ENCODE measurements at regions not wholly inside any gene's neighbourhood (a gene's known extent, or its start where the extent isn't known, plus 50 kb on each side); places are given as distances from the start of the nearest gene placed in this dataset.

DNA sequence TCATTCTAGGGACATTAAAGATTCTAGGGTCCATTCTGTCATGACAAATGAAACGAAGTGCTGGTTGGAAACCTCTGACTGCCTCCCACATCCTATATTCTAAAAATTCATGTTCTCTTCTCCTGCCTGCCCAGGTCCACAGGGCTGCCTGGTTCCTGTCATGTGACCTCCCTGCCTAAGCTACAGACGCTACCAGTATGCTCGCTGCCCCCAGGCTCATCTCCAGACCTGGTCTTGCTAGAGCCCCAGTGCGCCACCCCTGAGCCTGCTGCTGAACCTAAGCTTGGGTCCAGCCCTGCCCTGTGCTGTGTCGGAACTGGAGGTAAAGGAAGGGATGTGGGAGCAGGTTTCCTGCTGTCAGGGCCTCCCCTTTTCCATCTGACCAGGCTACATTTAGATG is 231.6 kb upstream of the CDH5 start:
- CTCF ChIA-PET, result no interaction called here
- Mint-ChIP-seq H3K9me3 (no peaks in the 10 kb centered on the region), H3K36me3 (ENCODE audit: low read depth) (no peaks in the 10 kb centered on the region), H3K27ac (no peak overlapping the region), H3K4me3 (no peak overlapping the region), H3K4me1 (no peaks in the 10 kb centered on the region), H3K27me3 (peaks cover 3% of the 10 kb centered on the region)
- POLR2A ChIA-PET, result no interaction called here
- DNase-seq, result no peak

DNA sequence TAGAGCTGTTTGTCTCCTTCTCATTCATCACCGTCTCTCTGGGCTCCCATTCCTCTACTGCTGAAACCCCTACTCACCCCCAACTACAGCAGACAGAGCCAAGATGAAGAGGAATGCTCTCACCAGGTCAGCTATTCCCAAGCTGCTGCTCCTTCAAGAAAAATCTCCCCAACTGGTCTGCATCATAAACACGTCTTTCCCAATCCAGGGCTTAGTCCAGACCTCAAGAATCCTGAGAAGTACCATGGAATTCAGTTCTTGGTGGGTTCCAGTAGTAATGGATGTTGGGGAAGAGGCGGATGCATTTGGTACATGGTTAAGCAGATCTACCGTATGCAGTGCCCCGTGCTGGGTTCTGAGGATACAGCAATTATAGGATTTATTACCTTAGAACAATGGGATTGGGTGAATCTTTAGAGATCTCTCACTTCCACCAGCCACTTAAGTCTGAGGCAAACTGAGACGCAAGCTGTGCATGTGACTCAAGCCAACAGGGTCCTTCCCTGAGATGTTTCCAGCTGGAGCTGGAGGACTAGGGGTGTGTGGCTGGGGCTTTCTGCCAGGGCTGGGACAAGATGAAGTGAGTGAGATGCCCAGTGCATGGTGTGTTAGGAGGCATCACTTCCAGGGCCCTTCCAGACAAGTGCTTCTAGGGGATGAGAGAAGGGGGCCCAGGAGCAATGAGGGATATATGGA is 232.7 kb upstream of the CDH5 start:
- H3K4me3 Mint-ChIP-seq, result no peak overlapping the region
- H3K4me1 Mint-ChIP-seq, result no peaks in the 10 kb centered on the region
- no peaks in the 10 kb centered on the region for H3K36me3 Mint-ChIP-seq (ENCODE audit: low read depth)
- no peak for DNase-seq
- H3K27me3 Mint-ChIP-seq, result peaks cover 5% of the 10 kb centered on the region
- ChIA-PET POLR2A (no interaction called here), CTCF (no interaction called here)
- no peak overlapping the region for H3K27ac Mint-ChIP-seq
- no peaks in the 10 kb centered on the region for H3K9me3 Mint-ChIP-seq

DNA sequence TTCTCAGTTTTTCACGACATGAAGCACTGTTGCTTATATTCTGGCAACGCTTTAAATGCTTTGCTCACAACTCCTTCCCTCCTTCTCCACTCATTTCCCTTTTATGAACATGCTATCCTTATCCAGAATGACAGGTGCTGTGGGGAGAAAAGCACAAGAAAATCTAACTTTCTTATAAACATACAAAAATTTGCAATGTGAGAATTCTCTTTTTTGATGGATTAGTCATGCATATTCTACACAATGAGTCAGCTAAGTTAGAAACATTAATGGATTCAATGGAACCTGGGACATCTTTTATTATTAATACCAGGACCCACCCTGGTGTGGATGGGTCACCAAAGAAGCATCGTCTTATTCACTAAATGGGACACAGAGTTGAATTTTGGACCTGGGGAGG is 234.6 kb upstream of the CDH5 start:
- Mint-ChIP-seq H3K36me3 (ENCODE audit: low read depth) (no peaks in the 10 kb centered on the region), H3K9me3 (no peaks in the 10 kb centered on the region), H3K4me1 (no peaks in the 10 kb centered on the region), H3K4me3 (no peak overlapping the region), H3K27ac (no peak overlapping the region), H3K27me3 (peaks cover 22% of the 10 kb centered on the region)
- no peak for DNase-seq
- ChIA-PET POLR2A (no interaction called here), CTCF (no interaction called here)

DNA sequence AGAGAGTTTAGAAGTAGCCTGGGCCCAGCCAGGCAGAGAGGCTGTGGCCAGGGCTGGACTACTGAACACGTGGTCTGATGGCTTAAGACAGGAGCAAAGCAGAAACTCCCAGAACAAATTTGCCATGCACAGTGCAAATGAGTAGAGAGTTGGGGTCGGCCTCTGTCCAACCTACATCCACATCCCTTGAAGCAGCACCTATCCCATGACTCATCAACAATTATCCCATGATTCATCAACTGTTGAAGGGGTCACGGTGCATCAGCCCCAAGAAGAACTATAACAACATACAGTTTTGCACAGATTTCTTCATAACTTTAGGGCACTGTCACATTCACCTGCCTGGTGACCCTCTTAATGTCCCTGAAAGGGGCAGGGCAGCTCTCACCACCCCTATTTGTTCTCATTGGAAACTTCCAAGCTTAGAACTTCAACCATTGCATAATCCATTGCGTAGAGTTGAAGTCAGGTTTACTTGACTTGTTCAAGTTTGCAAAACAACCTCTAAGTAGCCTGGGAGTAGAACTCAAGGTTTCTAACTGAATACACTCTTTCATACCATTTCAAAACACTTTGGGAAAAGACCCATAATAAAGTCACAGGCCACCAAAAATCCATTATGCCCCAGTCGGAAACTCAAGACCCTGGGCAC is 235.2 kb upstream of the CDH5 start:
- Mint-ChIP-seq H3K4me1 (no peaks in the 10 kb centered on the region), H3K4me3 (no peak overlapping the region), H3K9me3 (no peaks in the 10 kb centered on the region), H3K36me3 (ENCODE audit: low read depth) (no peaks in the 10 kb centered on the region), H3K27ac (no peak overlapping the region), H3K27me3 (peaks cover 27% of the 10 kb centered on the region)
- no peak for DNase-seq
- ChIA-PET CTCF (no interaction called here), POLR2A (no interaction called here)

DNA sequence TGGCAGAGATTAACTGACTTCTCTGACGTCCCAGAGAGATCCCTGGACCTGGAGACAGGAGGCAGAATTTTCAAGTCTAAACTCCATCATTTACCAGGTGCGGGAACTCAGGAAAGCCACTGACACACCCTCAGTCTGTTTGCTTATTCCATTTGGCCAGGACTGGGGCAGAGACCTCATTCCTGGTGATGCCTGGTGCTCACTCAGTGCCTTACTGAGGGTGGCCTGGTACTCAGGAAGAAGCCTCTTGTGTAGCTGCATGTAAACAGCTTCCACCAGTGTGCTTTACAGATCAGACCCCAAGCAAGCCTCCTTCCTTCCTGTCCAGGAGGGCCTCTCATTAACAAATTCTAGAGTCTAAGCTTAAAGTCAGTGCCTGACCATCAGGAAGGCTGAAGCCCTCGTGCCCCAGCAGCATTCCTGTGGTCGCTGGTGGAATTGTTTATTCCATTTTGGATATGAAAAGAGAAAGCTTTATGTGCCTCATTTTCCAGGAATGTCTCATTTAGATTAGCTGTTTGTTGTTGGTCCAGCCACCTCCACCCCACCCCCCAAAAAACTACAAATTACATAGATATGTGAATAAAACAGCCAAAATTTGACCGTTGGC is 236.1 kb upstream of the CDH5 start:
- Mint-ChIP-seq H3K36me3 (ENCODE audit: low read depth) (no peaks in the 10 kb centered on the region), H3K4me1 (no peaks in the 10 kb centered on the region), H3K27ac (no peak overlapping the region), H3K27me3 (peaks cover 27% of the 10 kb centered on the region), H3K9me3 (no peaks in the 10 kb centered on the region), H3K4me3 (no peak overlapping the region)
- no peak for DNase-seq
- ChIA-PET CTCF (no interaction called here), POLR2A (no interaction called here)

DNA sequence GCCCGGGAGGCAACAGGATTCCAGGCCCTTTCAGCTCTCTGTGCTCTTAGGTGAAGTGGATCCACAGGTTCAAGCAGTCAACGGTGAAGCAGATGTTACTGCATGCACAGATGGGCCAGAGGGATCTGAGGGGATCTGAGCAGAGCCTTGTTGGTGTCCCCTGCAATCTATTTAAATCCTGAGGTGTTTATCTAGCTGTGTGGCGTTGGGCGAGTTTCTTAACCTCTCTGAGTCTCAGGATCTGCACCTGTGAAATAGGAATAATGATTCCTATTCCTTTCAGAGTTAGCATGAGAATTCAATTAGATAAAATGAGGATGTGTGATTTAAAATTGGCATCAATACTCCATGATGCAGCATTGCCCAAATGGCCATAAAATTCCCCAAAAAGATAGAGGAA is 237.3 kb upstream of the CDH5 start:
- peaks cover 29% of the 10 kb centered on the region for H3K27me3 Mint-ChIP-seq
- no peak for DNase-seq
- no peak overlapping the region for H3K27ac Mint-ChIP-seq
- H3K4me1 Mint-ChIP-seq, result no peaks in the 10 kb centered on the region
- H3K4me3 Mint-ChIP-seq, result no peak overlapping the region
- no peaks in the 10 kb centered on the region for H3K9me3 Mint-ChIP-seq
- POLR2A ChIA-PET, result no interaction called here
- CTCF ChIA-PET, result no interaction called here
- no peaks in the 10 kb centered on the region for H3K36me3 Mint-ChIP-seq (ENCODE audit: low read depth)

DNA sequence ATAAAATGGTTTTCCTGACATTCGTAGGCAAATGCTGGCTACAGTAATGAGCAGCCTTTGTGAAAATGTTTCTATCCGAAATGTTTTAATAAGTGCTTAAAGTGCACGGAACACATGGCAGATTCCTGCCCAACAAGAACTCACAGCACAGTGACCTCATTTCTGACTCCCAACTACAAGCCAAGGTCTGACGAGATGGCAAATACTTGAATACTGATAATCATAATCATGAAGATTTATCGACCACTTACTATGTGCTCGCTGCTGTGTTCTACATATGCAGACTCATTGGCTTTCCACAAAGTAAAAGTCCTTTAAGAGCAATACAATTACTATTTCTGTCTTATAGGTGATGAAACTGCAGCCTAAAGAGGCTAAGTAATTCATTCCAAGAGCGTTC is 238.1 kb upstream of the CDH5 start:
- ChIA-PET POLR2A (no interaction called here), CTCF (no interaction called here)

DNA sequence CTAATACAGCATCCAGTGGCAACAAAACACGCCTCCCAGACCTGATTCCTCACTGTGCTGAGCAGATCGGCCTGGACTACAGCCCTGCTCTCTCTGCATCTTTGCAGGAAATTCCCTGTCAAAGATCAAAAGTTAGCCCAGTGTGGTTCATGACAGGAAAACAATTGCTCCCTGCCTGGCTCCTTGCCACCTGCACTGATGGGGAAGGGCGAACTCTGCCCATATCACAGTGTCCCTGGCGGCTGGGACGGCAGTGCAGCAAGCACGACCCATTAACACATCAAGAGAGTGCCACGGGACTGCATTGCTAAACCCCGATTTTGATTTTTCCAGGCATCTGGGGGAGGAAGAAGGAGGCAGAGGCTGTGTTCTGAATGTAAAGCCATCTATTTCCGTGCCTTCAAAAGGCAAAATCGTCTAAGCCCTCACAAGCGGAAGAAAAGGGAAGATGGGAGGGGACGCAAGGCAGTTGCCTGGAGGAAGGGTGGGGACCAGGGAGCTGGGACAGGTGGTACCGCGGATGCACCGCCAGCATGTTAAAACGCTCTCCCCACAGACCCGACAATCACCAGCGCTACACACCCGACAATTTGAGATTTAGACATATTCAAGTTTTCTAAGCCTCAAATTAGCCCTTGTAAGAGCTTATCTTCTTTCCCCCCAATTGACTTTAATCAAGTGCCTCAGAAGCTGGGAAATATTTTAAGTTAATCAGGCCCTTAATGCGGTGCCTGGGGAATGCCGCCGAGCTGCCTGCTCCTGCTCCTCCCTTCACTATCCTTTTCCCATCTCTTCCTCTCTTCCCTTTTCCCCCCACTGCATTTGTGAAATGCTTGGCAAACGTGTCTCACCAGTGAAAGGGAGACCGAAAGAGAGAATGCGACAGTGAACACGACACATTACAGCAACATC is 238.8 kb upstream of the CDH5 start:
- H3K27me3 Mint-ChIP-seq, result peaks cover 31% of the 10 kb centered on the region
- H3K4me3 Mint-ChIP-seq, result no peak overlapping the region
- H3K36me3 Mint-ChIP-seq (ENCODE audit: low read depth), result no peaks in the 10 kb centered on the region
- ChIA-PET POLR2A (no interaction called here), CTCF (no interaction called here)
- no peak overlapping the region for H3K27ac Mint-ChIP-seq
- no peaks in the 10 kb centered on the region for H3K4me1 Mint-ChIP-seq
- H3K9me3 Mint-ChIP-seq, result no peaks in the 10 kb centered on the region
- DNase-seq, result no peak

More for the DNA sequence above, 238.1 kb upstream of the CDH5 start:
- H3K4me3 Mint-ChIP-seq, result no peak overlapping the region
- DNase-seq, result no peak
- no peaks in the 10 kb centered on the region for H3K4me1 Mint-ChIP-seq
- no peak overlapping the region for H3K27ac Mint-ChIP-seq
- H3K9me3 Mint-ChIP-seq, result no peaks in the 10 kb centered on the region
- H3K27me3 Mint-ChIP-seq, result peaks cover 29% of the 10 kb centered on the region
- no peaks in the 10 kb centered on the region for H3K36me3 Mint-ChIP-seq (ENCODE audit: low read depth)

DNA sequence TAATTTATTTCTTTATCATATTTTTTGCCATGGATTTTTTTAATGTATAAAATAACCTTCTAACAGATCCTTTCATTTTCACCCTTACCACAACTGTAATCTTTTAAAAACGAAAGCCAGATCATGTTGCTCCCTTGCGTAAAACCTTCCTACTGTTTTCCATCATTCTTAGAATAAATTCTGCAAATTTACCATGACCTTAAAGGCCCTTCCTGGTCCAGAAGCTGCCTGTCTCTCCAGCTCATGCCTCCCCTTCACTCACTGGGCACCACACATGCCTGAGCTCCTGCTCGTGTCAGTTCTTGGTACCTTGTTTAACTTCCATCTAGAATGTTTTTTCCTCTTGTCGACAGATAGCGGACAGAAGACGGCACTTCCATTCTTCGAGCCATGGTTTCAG is 245.0 kb upstream of the CDH5 start:
- peaks cover 5% of the 10 kb centered on the region for H3K27me3 Mint-ChIP-seq
- H3K4me3 Mint-ChIP-seq, result no peak overlapping the region
- ChIA-PET POLR2A (no interaction called here), CTCF (no interaction called here)
- no peak overlapping the region for H3K27ac Mint-ChIP-seq
- H3K36me3 Mint-ChIP-seq (ENCODE audit: low read depth), result no peaks in the 10 kb centered on the region
- no peaks in the 10 kb centered on the region for H3K4me1 Mint-ChIP-seq
- no peaks in the 10 kb centered on the region for H3K9me3 Mint-ChIP-seq
- no peak for DNase-seq

DNA sequence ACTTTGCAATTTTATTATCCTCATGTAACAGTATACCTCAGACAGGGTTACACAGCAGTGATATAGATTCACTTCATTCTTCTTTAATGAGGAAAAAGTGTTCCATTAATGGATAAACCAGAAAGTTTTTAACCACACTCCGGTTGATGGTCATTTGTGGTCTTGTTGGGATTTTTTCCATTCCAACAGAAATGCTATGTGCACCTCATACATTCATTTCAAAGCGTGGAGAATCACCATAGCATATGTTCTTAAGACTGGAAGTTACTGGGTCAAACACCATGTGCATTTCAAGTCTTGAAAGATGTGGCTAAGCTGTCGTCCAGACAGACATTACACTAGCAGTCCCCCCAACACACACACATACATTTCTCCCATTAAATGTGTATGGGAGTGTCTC is 245.8 kb upstream of the CDH5 start:
- ChIA-PET CTCF (no interaction called here), POLR2A (no interaction called here)
- peaks cover 4% of the 10 kb centered on the region for H3K27me3 Mint-ChIP-seq
- H3K27ac Mint-ChIP-seq, result no peak overlapping the region
- no peak overlapping the region for H3K4me3 Mint-ChIP-seq
- H3K36me3 Mint-ChIP-seq (ENCODE audit: low read depth), result no peaks in the 10 kb centered on the region
- no peak for DNase-seq
- no peaks in the 10 kb centered on the region for H3K9me3 Mint-ChIP-seq
- no peaks in the 10 kb centered on the region for H3K4me1 Mint-ChIP-seq

DNA sequence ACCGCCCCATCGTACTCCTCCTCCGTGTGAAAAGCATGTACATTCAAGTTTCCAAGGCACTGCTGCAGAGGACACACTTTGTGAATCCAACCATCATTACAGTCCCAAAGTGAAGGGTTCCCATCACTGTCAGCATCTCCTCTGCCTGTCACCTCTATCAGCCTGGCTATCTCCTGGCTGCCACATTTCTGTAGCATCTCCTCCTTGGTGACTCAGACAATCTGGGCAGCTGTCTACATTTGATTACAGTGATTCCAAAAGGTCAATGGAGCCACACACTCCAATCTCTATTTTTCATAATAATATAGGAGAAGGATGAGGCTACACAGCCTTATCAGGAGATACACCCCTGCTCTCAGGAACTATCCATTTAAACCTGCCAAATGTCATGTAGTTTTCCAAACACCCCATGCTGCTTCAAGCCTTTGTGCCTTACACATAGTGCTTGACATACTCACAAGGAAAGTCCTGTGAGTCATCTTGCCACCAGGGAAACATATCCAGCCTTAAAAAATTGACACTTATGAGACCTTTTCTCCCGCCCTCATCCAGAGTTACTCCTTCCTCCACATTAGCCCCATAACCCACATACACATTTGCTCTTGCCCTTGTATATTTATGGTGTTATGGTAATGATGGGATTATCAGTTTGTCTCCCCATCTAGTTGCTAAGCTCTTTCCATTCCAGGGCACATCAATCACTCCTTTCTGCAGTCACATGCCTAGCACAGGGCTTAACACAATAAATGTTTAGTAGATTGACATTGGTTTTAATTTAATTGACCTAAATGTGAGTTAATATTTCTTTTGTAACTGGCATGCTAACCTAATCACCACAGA is 250.1 kb upstream of the CDH5 start:
- Mint-ChIP-seq H3K27me3 (no peaks in the 10 kb centered on the region), H3K4me1 (no peaks in the 10 kb centered on the region), H3K27ac (no peak overlapping the region), H3K9me3 (no peaks in the 10 kb centered on the region), H3K36me3 (ENCODE audit: low read depth) (no peaks in the 10 kb centered on the region), H3K4me3 (no peak overlapping the region)
- ChIA-PET POLR2A (no interaction called here), CTCF (no interaction called here)
- no peak for DNase-seq

DNA sequence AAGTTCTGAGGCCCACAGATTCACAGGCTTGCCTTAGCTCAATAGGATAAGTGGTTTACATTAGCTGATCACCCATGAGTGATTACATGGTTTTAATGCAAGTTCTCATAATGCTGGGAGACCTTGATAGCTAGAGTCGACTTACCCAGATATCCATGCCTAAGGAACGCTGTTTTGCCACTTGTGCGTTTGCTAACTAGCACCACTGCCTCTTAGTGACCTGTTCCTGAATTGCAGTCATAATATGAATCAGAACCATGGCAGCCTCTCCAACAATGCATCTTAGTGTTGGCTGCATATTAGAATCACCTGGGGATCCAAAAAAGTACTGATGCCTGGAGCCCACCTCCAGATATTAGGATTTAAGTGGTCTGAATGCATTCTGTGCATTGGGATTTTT is 251.1 kb upstream of the CDH5 start:
- Mint-ChIP-seq H3K36me3 (ENCODE audit: low read depth) (no peaks in the 10 kb centered on the region), H3K27me3 (no peaks in the 10 kb centered on the region), H3K9me3 (no peaks in the 10 kb centered on the region), H3K27ac (no peak overlapping the region), H3K4me1 (no peaks in the 10 kb centered on the region), H3K4me3 (no peak overlapping the region)
- DNase-seq, result no peak
- CTCF ChIA-PET, result no interaction called here
- POLR2A ChIA-PET, result no interaction called here

DNA sequence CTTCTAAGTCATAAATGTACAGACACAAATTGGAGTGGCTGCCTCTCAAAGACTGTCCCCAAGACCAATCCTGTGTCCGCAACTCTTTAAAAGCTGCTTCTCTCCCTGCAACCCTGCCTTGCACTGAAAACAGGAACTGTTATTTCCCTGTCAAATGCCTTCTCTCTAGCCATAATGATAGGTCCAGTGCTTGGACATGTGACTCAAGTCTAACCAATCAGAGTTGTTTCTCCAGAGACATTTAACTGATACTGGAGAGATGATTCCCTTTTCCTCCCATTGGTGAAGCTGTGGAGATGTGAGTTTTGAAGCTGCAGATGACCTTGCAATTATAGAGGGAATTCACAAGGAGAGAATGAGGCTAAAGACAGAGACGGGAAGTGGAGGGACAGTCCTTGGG is 253.3 kb upstream of the CDH5 start:
- ChIA-PET CTCF (no interaction called here), POLR2A (no interaction called here)
- no peaks in the 10 kb centered on the region for H3K4me1 Mint-ChIP-seq
- H3K9me3 Mint-ChIP-seq, result no peaks in the 10 kb centered on the region
- H3K27ac Mint-ChIP-seq, result no peak overlapping the region
- DNase-seq, result no peak
- no peaks in the 10 kb centered on the region for H3K36me3 Mint-ChIP-seq (ENCODE audit: low read depth)
- no peak overlapping the region for H3K4me3 Mint-ChIP-seq
- no peaks in the 10 kb centered on the region for H3K27me3 Mint-ChIP-seq

Data from activated CD4-positive, alpha-beta memory T cell treated with anti-CD3 and anti-CD28 coated beads, Interleukin-2, amount 10 ng/mL, durations not matched to agents 7 days and 5 days (primary cell).